Natural killer cell (primary cell): ENCODE measurements at regions not wholly inside any gene's neighbourhood (a gene's known extent, or its start where the extent isn't known, plus 50 kb on each side); places are given as distances from the start of the nearest gene placed in this dataset.

ENCODE experiments used
- ATAC-seq, 3 donors: fragments of 150-1000 bp in 2 of 3; fragments of 200-7000 bp in 1 of 3; cut with Tn5 transposase; 1 replicate in 1 of 3; 2 replicates in 2 of 3; pipeline ENCODE4 v1.10.0; 2021; ENCODE audit warnings: mild to moderate bottlenecking in 2 of 3, moderate library complexity in 2 of 3
- DNase-seq, 2 donors: peaks; one replicate each; pipeline versions ENCODE4 v3.0.0 to v3.0.0-alpha.2; 2013 to 2021; ENCODE audit warnings: mixed read lengths in 1 of 2
- H3K27ac ChIP-seq: one replicate; pipeline ENCODE4 v1.5.1; 2013; ENCODE audit warnings: mild to moderate bottlenecking, low read length
- H3K27me3 ChIP-seq: one replicate; pipeline ENCODE4 v1.6.1; 2013; ENCODE audit warnings: low read length; ENCODE audit not compliant: control insufficient read depth, insufficient read depth
- H3K36me3 ChIP-seq: one replicate; pipeline ENCODE4 v1.6.1; 2013; ENCODE audit warnings: low read length; ENCODE audit not compliant: control insufficient read depth, insufficient read depth
- H3K4me1 ChIP-seq: one replicate; pipeline ENCODE4 v1.6.1; 2013; ENCODE audit warnings: low read length; ENCODE audit not compliant: control insufficient read depth, insufficient read depth
- H3K4me3 ChIP-seq: one replicate; pipeline ENCODE4 v1.5.1; 2013; ENCODE audit warnings: low read length
- H3K9me3 ChIP-seq: one replicate; pipeline ENCODE4 v1.6.1; 2013; ENCODE audit warnings: low read length; ENCODE audit not compliant: control insufficient read depth, insufficient read depth
- H3K27ac Mint-ChIP-seq, 2 donors: one replicate each; pipeline ENCODE4 v1.8.0; 2022; ENCODE audit warnings: mild to moderate bottlenecking in 2 of 2, mixed read lengths in 2 of 2, moderate library complexity in 1 of 2
- H3K27me3 Mint-ChIP-seq, 2 donors: one replicate each; pipeline ENCODE4 v1.8.0; 2022; ENCODE audit warnings: low read depth in 2 of 2, mixed read lengths in 2 of 2
- H3K36me3 Mint-ChIP-seq: one replicate; pipeline ENCODE4 v1.8.0; 2022; ENCODE audit warnings: mixed read lengths
- H3K4me1 Mint-ChIP-seq, 2 donors: one replicate each; pipeline ENCODE4 v1.8.0; 2022; ENCODE audit warnings: mixed read lengths in 2 of 2
- H3K4me3 Mint-ChIP-seq: one replicate; pipeline ENCODE4 v1.8.0; 2022; ENCODE audit warnings: mild to moderate bottlenecking, moderate library complexity, mixed read lengths
- H3K9me3 Mint-ChIP-seq, 2 donors: one replicate each; pipeline ENCODE4 v1.8.0; 2022; ENCODE audit warnings: mixed read lengths in 2 of 2
- CTCF ChIP-seq: fragments of 200-600 bp; IDR thresholded peaks from one replicate; pipeline ENCODE4 v1.8.0; 2022; ENCODE audit warnings: antibody characterized with exemption
- WGBS: methylation state at CpG from one replicate; pipeline ENCODE4 v1.1.7; 2013; ENCODE audit warnings: missing lambda C conversion rate; ENCODE audit not compliant: insufficient coverage; 5-methylcytosine and 5-hydroxymethylcytosine counted together
- intact Hi-C: fragments of 100-400 bp; cut with micrococcal nuclease; formaldehyde crosslinking; loops from one replicate; pipeline ENCODE4 v1.14.2; 2022

GRCh38 chr7:153432063-153432462 is 620.1 kb upstream of the DPP6 start:
- Mint-ChIP-seq H3K4me3 (no peak overlapping the region), H3K27ac (no peak overlapping the region)
- WGBS: 69% methylated on average over 8 of the region's 8 CpGs

GRCh38 chr7:153433223-153433622 is 619.0 kb upstream of the DPP6 start:
- no peaks in the 10 kb centered on the region for H3K9me3 ChIP-seq
- no peak overlapping the region for H3K4me3 ChIP-seq
- no peak overlapping the region for H3K4me3 Mint-ChIP-seq
- peaks cover 14 to 24% of the 10 kb centered on the region in 2 donors for H3K9me3 Mint-ChIP-seq
- WGBS: 84% methylated on average over 8 of the region's 8 CpGs
- no peak for TF ChIP-seq CTCF
- H3K27ac Mint-ChIP-seq: no peak overlapping the region
- no peaks in the 10 kb centered on the region for H3K4me1 Mint-ChIP-seq
- H3K27ac ChIP-seq: no peak overlapping the region
- H3K36me3 ChIP-seq: no peaks in the 10 kb centered on the region
- no peaks in the 10 kb centered on the region for H3K4me1 ChIP-seq
- DNase-seq (no peak), ATAC-seq (no peak)
- intact Hi-C loops: no loop called here
- H3K27me3 ChIP-seq: no peaks in the 10 kb centered on the region
- H3K36me3 Mint-ChIP-seq: no peaks in the 10 kb centered on the region
- H3K27me3 Mint-ChIP-seq: no peaks in the 10 kb centered on the region

More at GRCh38 chr7:153432063-153432462, 620.1 kb upstream of the DPP6 start:
- Histone ChIP-seq H3K36me3 (no peaks in the 10 kb centered on the region), H3K9me3 (no peaks in the 10 kb centered on the region), H3K4me1 (no peaks in the 10 kb centered on the region), H3K4me3 (no peak overlapping the region), H3K27ac (no peak overlapping the region), H3K27me3 (no peaks in the 10 kb centered on the region)
- no peak for DNase-seq
- TF ChIP-seq CTCF: no peak
- peaks cover 11 to 20% of the 10 kb centered on the region in 2 donors for H3K9me3 Mint-ChIP-seq
- no peaks in the 10 kb centered on the region for H3K36me3 Mint-ChIP-seq
- intact Hi-C loops: no loop called here
- H3K27me3 Mint-ChIP-seq: no peaks in the 10 kb centered on the region
- H3K4me1 Mint-ChIP-seq: no peaks in the 10 kb centered on the region
- ATAC-seq: no peak

- Histone ChIP-seq H3K36me3 (no peaks in the 10 kb centered on the region), H3K9me3 (peaks cover 10% of the 10 kb centered on the region), H3K4me3 (no peak overlapping the region), H3K27me3 (no peaks in the 10 kb centered on the region), H3K4me1 (no peaks in the 10 kb centered on the region), H3K27ac (no peak overlapping the region)
- intact Hi-C loops: no loop called here
- H3K27ac Mint-ChIP-seq: no peak overlapping the region
- H3K4me1 Mint-ChIP-seq: no peaks in the 10 kb centered on the region
- H3K27me3 Mint-ChIP-seq: no peaks in the 10 kb centered on the region
- ATAC-seq: no peak
- H3K4me3 Mint-ChIP-seq: no peak overlapping the region
- DNase-seq: no peak
- WGBS: 57% methylated on average over 5 of the region's 5 CpGs
- TF ChIP-seq CTCF: no peak
- peaks cover 6 to 18% of the 10 kb centered on the region in 2 donors for H3K9me3 Mint-ChIP-seq
- H3K36me3 Mint-ChIP-seq: no peaks in the 10 kb centered on the region
Observed at GRCh38 chr7:153440715-153441114, 611.5 kb upstream of the DPP6 start.

- ATAC-seq (no peak), DNase-seq (no peak)
- H3K9me3 Mint-ChIP-seq: peaks cover 0 to 8% of the 10 kb centered on the region in 2 donors
- no peak overlapping the region for H3K4me3 ChIP-seq
- no peak overlapping the region for H3K27ac Mint-ChIP-seq
- H3K27me3 Mint-ChIP-seq: no peaks in the 10 kb centered on the region
- no peaks in the 10 kb centered on the region for H3K36me3 Mint-ChIP-seq
- peaks cover 10% of the 10 kb centered on the region for H3K9me3 ChIP-seq
- no peaks in the 10 kb centered on the region for H3K36me3 ChIP-seq
- intact Hi-C loops: no loop called here
- H3K27ac ChIP-seq: no peak overlapping the region
- H3K4me1 ChIP-seq: no peaks in the 10 kb centered on the region
- H3K4me3 Mint-ChIP-seq: no peak overlapping the region
- H3K4me1 Mint-ChIP-seq: no peaks in the 10 kb centered on the region
- TF ChIP-seq CTCF: no peak
- 82% methylated on average over 7 of the region's 7 CpGs for WGBS
- no peaks in the 10 kb centered on the region for H3K27me3 ChIP-seq
Observed at GRCh38 chr7:153443032-153443701, 609.0 kb upstream of the DPP6 start.
